ENCODE measurements at regions not wholly inside any gene's neighbourhood (a gene's known extent, or its start where the extent isn't known, plus 50 kb on each side); places are given as distances from the start of the nearest gene placed in this dataset.
A peak's percentile ranks its signal among the peaks of the same experiment; 100 is the strongest.

- H2AFZ ChIP-seq (ENCODE audit: low read length): no peak overlapping the region
- H3K79me1 ChIP-seq (ENCODE audit: low read depth, low read length): no peaks in the 10 kb centered on the region
- no peak overlapping the region for H3K4me2 ChIP-seq (ENCODE audit: insufficient read depth in 1 of 2, low read depth in 2 of 2, low read length in 2 of 2)
- H3K23me2 ChIP-seq (ENCODE audit: low read depth, low read length): no peaks in the 10 kb centered on the region
- no peak overlapping the region for H2AK5ac ChIP-seq (ENCODE audit: low read depth, low read length)
- peak overlapping the region; percentile 92; the same call in 1 of the 2 replicates for H2BK12ac ChIP-seq (ENCODE audit: low read depth, low read length)
- no peak overlapping the region for H3K14ac ChIP-seq (ENCODE audit: insufficient read length)
- H3K23ac ChIP-seq (ENCODE audit: insufficient read length): no peak overlapping the region
- H3K9ac ChIP-seq (replicated peaks in 1 of 4; ENCODE audit: extremely low read depth in 1 of 4, low read depth in 3 of 4, low read length in 3 of 4): no peak overlapping the region
- H4K8ac ChIP-seq (ENCODE audit: extremely low read depth, insufficient read depth, low read length): no peak overlapping the region
- no peak overlapping the region for H3K18ac ChIP-seq (ENCODE audit: extremely low read depth, low read length)
- ChIA-PET CTCF (ENCODE audit: partially characterized antibody) (interaction anchor here (0.6 to 5.5 kb wide), 22 partner anchors 8 to 366 kb away, joined by 3 to 33 read pairs (median 4); partner anchors contain the start of gene SLC7A14), POLR2A (ENCODE audit: partially characterized antibody) (interaction anchor here (0.8 kb wide), 1 partner anchor 261 kb away, joined by 3 read pairs; no protein-coding TSS in a partner anchor)
- DNase-seq (ENCODE audit: low read depth in 1 of 2, low spot score in 2 of 2) (no peak), FAIRE-seq (no peak)
- no peak overlapping the region for H3K4me3 ChIP-seq (ENCODE audit: extremely low read depth in 1 of 4, insufficient read depth in 2 of 4, low read depth in 3 of 4, low read length in 4 of 4)
- no peaks in the 10 kb centered on the region for H3K79me2 ChIP-seq (ENCODE audit: control insufficient read depth in 1 of 2, insufficient read depth in 2 of 2, low read length in 2 of 2)
- TF ChIP-seq TAF1 (IDR thresholded peaks at IDR 0.05; ENCODE audit: low read depth, low read length) (no peak), POLR2A (IDR thresholded peaks at IDR 0.05; ENCODE audit: control extremely low read depth in 1 of 2, low read depth in 2 of 2, low read length in 2 of 2) (no peak), SP2 (IDR thresholded peaks at IDR 0.05; ENCODE audit: low read length) (no peak), SP1 (IDR thresholded peaks at IDR 0.05; ENCODE audit: low read depth, low read length) (no peak), NRF1 (IDR thresholded peaks at IDR 0.05; ENCODE audit: low read depth, low read length) (no peak), POU5F1 (IDR thresholded peaks at IDR 0.05; ENCODE audit: low read depth, low read length) (no peak), JUN (IDR thresholded peaks at IDR 0.05; ENCODE audit: low read depth, low read length) (no peak), RNF2 (IDR thresholded peaks at IDR 0.05; ENCODE audit: borderline replicate concordance, low read depth, low read length, missing control alignments, poor library complexity, severe bottlenecking) (no peak), ATF2 (IDR thresholded peaks at IDR 0.05; ENCODE audit: low read length) (no peak), ATF3 (IDR thresholded peaks at IDR 0.05; ENCODE audit: insufficient read depth, low read depth, low read length) (no peak), CBX5 (IDR thresholded peaks at IDR 0.05; ENCODE audit: low read depth, low read length) (no peak), POLR2AphosphoS5 (IDR thresholded peaks at IDR 0.05; ENCODE audit: low read depth, low read length) (no peak), CEBPB (IDR thresholded peaks at IDR 0.05; ENCODE audit: low read depth, low read length) (no peak)
- peaks cover 3 to 7% (median 4%) of the 10 kb centered on the region in 4 experiments; a peak in 4 of 7 replicates for H3K4me1 ChIP-seq (replicated peaks in 1 of 4; ENCODE audit: control insufficient read depth in 3 of 4, insufficient read depth in 4 of 4, low read length in 3 of 4)
- H4K5ac ChIP-seq (ENCODE audit: insufficient read length, low read depth, low read length): no peak overlapping the region
- H4K20me1 ChIP-seq (replicated peaks in 1 of 2; ENCODE audit: control insufficient read depth in 1 of 2, insufficient read depth in 2 of 2, low read length in 2 of 2): no peaks in the 10 kb centered on the region
- WGBS, 2 experiments (ENCODE audit: extremely low coverage in 1 of 2, insufficient coverage in 1 of 2, insufficient read length in 1 of 2, insufficient replicate concordance in 2 of 2, low coverage in 1 of 2, low lambda C conversion rate in 2 of 2, missing lambda C conversion rate in 1 of 2): 51% methylated on average over 3 of the region's 3 CpGs; no CpG with 5 or more reads in 1 of the 2 experiments
- H2BK15ac ChIP-seq (ENCODE audit: low read length): peak overlapping the region; percentile 61; the same call in 1 of the 2 replicates
- H3K4ac ChIP-seq (replicated peaks; ENCODE audit: insufficient read length, low read depth, low read length): no peak overlapping the region
- no peaks in the 10 kb centered on the region for H3K36me3 ChIP-seq (ENCODE audit: control insufficient read depth in 2 of 4, insufficient read depth in 4 of 4, low read length in 3 of 4)
- H3K27ac ChIP-seq (ENCODE audit: low read depth, low read length): no peak overlapping the region
- H3K56ac ChIP-seq (replicated peaks; ENCODE audit: insufficient read length, low read depth, low read length): no peak overlapping the region
- H2BK5ac ChIP-seq (ENCODE audit: low read depth, low read length): peak overlapping the region; percentile 13; the same call in 1 of the 2 replicates
- no peaks in the 10 kb centered on the region for H3K27me3 ChIP-seq (replicated peaks in 1 of 4; ENCODE audit: control insufficient read depth in 3 of 4, extremely low read depth in 1 of 4, insufficient read depth in 3 of 4, low read length in 3 of 4)
- H3K9me3 ChIP-seq (ENCODE audit: insufficient read depth in 2 of 2, low read depth in 1 of 2, low read length in 1 of 2): peaks cover 2 to 3% of the 10 kb centered on the region in 2 experiments; a peak in 1 of 4 replicates
- no peak overlapping the region for H2BK120ac ChIP-seq (replicated peaks; ENCODE audit: low read depth, low read length)
- no peak overlapping the region for H4K91ac ChIP-seq (replicated peaks; ENCODE audit: insufficient read length, low read length)
- peak overlapping the region; percentile 95; the same call in 1 of the 2 replicates for H2BK20ac ChIP-seq (ENCODE audit: low read length)
Measured at GRCh38 chr3:170690661-170690981, 104.7 kb upstream of the SLC7A14 start.
